HG03432 (cell line): ENCODE measurements at regions not wholly inside any gene's neighbourhood (a gene's known extent, or its start where the extent isn't known, plus 50 kb on each side); places are given as distances from the start of the nearest gene placed in this dataset.

Experiments used
- ATAC-seq: cut with Tn5 transposase; IDR thresholded peaks from one replicate; pipeline ENCODE4 v1.9.1; 2021; ENCODE audit warnings: mild to moderate bottlenecking, moderate library complexity; ENCODE audit not compliant: unreplicated experiment

DNA sequence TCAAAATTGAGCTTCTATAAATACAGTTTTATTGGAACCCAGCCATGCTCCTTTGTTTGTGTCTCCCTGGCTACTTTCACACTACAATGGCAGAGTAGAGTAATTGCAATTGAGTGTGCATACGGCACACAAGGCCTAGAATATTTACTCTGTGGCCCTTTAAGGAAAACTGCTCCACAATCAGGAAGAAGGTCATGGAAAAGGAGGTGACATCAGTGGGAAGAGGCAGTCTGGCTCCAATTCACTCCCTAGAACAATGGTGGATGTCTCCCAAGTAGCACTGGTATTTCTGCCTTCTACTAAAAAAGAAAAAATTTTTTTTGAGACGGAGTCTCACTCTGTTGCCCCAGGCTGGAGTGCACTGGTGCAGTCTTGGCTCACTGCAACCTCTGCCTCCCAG, 51.3 kb downstream of the KRTAP19-8 start:
- no peak for ATAC-seq

DNA sequence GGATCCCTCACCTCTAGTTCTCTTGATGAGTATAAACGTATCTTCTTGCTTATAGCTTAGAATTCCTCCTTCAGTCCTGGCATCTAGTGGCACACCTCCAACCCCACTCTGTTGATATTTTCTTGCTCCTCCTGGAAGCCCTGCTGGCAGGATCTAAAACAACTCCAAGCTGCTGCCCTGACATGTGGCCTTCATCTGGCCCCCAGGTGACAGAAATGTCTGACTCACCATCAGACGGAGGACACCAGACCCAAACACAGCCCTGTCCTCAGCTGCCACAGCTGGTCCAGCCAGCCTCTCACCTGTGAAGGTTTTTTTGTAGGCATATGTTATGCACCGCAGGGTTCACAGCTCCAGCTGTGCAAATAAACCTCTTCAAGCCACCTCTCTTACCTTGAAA, 53.4 kb downstream of the KRTAP19-8 start:
- no peak for ATAC-seq

DNA sequence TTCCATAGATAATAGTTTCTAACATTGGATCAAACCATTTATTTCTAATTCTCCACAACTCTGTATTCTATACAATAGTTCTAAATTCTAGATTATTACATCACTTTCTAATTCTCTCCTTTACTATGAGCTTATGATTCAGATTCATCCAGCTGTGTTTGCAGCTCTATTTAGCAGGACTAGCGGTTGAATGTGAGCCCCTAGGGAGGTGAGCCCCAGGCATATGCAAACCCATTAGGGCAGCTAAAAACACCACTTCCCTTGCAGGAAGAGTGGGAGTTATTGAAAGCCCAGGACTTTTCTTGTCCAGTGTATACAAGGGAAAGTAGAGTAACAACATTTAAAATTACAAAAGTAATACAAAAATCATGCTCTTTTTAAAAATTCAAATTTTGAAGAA, 56.9 kb downstream of the KRTAP19-8 start:
- no peak for ATAC-seq

DNA sequence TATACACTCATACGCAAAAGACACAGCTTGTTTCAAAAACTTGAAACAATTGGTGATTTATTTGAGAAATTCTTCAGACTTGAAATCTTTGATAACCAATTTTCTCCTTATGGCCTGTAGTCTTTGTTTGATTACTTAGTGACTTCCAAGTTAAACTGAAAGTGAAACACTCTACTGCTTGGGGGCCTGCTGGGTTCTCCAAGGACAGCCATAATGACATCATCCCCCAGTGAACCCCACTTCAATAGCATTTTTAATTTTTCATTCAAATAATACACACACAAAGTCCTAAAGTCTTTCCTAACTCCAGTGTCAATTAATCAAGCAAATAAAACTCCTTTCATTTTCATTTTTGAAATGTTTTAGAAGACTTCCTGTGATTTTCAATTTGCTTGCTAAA, 59.2 kb downstream of the KRTAP19-8 start:
- ATAC-seq: peak; percentile 46

DNA sequence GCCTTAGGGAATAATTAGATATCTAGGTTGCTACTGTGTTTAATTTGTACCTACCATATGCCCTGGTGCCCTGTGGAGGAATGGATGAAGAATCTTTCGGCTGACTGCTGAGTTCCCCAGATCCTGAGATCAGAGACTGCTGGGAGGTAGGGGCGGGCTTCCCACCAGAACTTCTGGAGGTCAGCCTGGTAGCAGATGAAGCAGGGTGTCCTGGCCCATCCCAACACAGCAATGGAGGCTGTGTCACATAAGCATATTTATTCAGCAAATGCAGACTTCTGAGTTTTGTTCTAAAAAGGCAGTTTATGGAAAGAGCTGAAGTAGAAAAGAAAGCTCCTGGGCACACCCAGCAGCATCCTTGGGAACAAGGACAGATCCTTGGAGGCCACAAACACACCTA, 74.0 kb downstream of the KRTAP19-8 start:
- no peak for ATAC-seq

DNA sequence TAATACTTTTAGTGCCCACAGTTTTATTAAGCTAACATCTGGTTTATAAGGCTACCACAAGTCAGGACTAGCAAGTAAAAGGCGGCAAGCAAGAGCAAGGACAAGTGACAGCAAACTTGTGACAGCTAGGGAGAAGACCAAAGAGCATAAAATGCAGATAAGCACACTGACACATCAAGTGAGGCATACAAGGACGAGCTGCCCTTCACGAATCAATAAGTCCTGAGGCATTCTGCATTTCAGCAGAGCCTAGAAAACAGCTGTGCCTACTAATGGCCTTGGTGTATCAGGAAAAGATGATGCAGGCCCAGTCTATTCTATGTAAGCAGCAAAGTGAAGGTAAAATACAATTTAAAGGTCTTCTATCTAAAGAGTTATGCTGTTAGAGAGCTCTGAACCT, 74.8 kb downstream of the KRTAP19-8 start:
- no peak for ATAC-seq

DNA sequence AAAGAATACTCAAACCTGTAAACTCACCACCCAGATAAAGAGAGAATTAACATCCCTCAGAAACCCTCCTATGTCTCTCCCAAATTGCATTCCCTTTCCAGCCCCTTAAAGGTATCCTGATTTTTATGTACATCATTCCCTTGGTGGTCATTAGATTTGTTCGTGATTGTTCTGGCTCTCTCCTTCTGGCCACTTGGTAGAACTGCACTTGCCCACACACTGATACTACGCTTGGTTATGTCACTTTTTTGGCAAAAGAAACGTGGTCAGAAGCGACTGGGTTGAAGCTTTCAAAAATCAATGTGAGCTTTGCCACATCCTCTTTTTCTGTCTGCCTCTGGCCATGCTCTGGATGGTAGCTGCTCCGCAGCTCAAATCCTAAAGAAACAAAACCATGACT, 76.3 kb downstream of the KRTAP19-8 start:
- ATAC-seq: no peak

DNA sequence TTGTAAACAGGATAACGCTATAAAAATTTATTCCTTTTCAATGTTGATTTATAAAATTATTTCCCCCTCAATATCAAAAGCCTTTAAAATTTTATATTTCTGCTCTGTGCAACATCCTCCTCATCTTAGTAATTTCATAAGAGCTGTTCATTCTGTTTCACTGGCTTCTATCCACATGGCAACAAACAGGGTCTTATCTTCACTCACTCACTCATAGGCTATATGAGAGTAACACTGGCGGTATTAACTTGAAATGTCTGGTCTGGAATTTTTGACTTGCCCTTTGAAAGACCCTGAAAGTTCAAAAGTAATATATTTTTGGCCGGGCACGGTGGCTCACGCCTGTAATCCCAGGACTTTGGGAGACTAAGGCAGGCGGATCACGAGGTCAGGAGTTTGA, 77.4 kb upstream of the KRTAP11-1 start:
- no peak for ATAC-seq

DNA sequence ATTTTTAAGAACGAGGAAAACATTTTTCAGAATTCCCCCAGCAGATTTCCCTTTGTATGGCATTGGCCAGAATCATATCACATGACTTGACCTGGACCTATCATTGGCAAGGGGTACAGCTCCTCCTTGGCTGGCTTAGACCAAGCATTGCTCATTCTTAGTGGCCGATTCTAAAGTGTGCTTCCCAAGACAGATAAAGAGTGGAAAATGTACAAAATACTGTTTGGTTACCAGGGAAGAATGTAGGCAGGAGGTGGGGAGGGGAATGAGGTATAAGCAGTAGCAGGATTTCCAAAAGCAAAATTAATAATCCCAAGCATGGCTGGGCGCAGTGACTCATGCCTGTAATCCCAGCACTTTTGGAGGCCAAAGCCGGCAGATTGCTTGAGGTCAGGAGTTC, 75.6 kb upstream of the KRTAP11-1 start:
- no peak for ATAC-seq

DNA sequence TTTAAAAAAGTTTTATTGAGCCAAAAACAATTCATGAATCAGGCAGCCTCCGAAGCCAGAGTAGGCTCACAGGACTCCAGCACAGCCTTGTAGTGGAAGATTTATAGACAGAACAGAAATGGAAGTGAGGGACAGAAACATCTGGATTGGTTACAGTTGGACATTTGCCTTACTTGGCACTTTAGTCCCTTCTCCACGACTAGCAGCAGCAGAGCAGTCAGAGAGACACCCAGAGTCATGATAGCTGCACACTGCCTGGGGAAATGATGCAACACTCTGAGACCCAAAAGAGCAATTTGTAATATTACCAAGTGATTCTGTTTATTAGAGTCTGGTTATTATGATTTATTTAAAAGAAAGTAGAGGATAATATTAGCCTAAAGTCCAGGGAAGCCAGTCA, 72.2 kb upstream of the KRTAP11-1 start:
- no peak for ATAC-seq

DNA sequence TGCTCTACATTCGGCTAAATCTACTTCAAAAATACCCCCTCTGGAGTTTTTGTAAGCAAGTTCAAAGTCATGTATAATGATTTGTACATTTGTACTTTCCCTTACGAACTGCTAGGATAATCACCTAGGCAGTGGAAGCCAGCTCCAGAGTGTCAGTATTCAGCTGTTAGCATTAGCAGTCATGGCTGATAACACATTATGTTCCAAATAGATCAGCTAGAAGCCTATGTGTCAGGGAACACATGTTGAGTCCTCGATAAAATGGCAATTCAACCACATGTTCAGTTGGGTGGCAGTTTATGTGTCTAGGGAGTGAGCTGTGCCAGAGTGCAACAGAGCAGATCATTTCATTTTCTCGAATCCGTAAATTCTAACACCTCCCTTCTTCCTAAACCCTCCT, 65.8 kb upstream of the KRTAP11-1 start:
- ATAC-seq: no peak

DNA sequence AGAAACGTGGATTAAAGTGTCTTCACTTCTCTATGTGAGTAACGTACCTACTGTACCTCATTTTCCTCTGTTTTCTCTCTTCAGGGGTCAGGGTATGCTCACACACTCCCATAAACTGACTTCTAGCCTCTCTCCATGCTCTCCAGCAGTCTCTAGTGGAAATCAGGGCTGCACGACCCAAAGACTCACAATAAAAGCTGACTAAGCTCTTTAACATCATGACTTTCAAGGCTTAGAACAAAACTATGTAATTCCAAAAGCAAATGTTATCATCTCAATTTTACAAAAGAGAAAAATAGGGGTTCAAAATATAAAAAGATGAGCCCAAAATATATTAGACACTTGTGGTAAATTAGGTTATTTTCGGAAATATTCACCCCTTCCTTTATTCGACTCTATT, 62.5 kb upstream of the KRTAP11-1 start:
- ATAC-seq: no peak

DNA sequence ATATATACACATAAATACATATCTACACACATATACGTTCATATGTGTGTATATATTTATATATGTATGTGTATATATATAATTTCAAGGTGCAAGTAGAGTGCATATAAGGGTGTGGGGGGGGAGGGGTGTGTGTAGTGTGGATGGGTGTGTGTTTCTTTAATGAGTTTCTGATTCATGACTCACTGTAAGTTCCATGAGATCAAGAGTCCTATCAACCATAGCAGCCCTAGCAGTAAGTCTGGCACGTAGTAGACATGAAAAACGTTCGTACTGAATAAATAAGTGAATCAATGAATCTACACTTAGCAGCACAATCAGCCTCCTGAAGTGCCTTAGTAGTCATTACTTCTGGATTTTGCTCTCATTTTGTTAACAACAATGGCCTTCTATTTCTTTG, 61.9 kb upstream of the KRTAP11-1 start:
- no peak for ATAC-seq

DNA sequence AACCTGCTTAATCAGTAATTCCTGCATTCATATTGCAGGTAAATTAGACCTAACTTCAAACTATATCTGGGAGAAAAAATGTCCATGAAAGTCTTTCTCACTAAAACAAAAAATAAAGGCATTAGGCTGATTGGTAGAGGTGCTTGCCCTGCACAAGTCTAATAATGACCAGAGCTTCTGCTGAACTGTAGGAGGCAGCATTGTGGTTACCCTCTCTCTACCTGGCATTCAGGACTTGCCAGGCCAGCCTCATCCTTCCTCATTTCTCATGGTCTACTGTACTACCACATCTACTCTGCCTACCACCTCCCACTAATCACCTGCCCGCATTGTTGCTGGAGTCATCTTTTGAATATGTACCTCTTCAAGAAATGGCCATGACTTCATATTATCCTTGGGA, 60.8 kb upstream of the KRTAP11-1 start:
- ATAC-seq: no peak

DNA sequence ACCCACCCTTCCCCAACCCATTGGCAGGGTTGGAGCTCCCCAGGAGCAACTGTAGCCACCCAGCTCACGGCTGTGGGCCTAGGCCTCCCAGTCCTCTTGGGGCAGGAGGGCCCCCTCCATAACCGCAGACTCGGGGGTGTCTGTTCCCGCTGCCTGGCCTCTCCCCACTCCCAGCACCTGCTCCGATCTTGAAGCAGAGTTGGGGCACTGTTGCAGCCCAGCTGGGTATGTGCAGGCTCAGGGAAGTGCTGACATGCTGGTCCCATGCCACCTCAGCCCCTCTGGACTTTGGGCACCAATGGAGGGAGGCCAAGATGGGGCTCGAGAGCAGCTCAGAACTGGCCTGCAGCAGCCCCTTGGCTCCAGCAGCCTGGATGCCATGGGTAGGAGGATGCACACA, 54.8 kb upstream of the KRTAP11-1 start:
- ATAC-seq: no peak

DNA sequence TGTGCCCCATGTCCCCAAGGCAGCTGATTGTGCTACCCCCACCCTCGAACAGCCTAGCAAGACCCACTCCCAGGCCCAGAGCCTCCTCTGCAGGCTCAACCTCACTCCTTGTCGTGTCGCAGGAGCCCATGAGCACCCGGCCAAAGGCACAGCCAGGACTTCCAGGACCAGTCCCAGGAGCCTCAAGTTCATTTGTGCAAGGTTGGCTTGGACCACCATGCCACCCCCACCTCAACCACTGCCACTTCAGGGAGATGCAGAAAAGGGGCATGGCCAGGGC, 54.4 kb upstream of the KRTAP11-1 start:
- no peak for ATAC-seq

DNA sequence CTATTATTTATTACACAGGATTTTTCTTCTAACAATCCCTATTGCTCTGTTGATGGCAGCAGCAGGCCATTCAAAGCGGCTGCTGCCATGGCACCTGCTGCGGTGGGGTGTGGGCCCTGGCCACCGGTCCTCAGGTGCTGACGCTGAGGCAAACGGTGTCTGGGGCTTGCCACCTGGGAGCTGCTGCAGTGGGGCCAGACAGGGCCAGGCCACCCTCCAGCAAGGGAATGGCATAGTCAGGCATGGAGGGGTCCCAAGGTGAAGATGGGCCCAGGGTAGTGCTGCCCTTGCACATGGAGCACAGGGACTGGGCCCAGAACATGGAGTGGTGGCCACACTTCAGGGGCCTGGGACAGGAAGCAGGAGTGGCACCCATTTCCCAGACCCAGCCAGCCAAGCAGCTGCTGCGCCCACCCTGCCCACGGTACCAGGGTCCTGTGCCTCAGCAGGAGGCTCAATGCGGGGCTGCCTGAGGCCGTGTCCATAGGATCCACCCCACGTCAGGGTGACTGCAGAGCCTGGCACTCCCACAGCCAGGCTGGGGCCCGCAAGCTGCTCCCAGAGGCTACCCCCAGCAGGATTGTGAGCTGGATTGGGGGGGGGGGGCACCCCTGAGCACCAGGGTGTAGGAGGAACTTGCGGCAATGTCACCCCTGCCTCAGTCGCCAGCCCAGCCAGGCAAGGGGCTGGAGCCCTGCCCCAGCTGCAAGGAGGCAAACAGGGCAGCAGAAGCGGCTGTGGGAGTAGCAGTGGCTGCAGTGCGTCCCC, 53.9 kb upstream of the KRTAP11-1 start:
- ATAC-seq: no peak

DNA sequence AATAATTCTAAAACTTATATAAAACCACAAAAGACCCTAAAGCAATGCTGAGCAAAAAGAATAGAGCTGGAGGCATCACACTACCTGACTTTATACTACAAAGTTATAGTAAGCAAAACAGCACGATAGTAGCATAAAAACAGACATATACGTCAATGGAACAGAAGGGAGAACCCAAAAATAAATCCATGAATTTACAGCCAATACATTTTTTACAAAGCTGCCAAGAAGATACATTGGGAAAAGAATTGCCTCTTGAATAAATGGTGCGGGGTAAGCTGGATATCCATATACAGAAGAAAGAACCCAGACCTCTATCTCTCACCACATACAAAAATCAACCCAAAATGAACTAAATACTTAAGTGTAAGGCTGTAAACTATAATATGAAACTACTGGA, 51.3 kb upstream of the KRTAP11-1 start:
- no peak for ATAC-seq
